ENCODE measurements at regions not wholly inside any gene's neighbourhood (a gene's known extent, or its start where the extent isn't known, plus 50 kb on each side); places are given as distances from the start of the nearest gene placed in this dataset.

- H3K4me3 Mint-ChIP-seq, result no peak overlapping the region
Measured at GRCh38 chr3:125692361-125692760, 97.1 kb upstream of the OSBPL11 start.

DNA sequence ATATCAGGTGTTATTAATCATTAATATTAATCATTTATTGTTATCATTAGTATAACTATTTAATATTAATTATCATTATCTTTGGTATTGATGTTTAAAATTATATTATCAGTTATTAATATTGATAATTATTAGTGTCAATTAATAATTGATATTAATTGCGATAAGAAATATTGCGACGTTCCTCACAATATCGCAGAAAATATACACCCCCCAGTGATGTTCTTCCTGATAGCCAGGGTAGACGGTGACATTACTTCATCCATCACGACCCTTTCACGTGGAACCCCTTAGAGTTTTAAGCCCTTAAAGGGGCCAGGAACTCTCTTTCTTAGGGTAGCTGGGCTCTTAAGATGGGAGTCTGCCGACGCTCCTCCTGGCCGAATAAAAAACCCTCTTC is 98.6 kb upstream of the OSBPL11 start:
- TF ChIP-seq MAX (CRISPR knock-in tag; IDR thresholded peaks at IDR 0.05), result no peak
- TF ChIP-seq MYBL2 (CRISPR knock-in tag; IDR thresholded peaks at IDR 0.05), result no peak
- TF ChIP-seq CREB1 (CRISPR knock-in tag; IDR thresholded peaks at IDR 0.05), result no peak
- TF ChIP-seq HMGA2 (CRISPR knock-in tag; IDR thresholded peaks at IDR 0.05), result peak; percentile 83
- ATAC-seq (no peak), DNase-seq (ENCODE audit: low spot score) (no peak)
- Mint-ChIP-seq H3K27me3 (ENCODE audit: low read depth) (no peaks in the 10 kb centered on the region), H3K4me1 (peaks cover 2% of the 10 kb centered on the region; the same call in 1 of the 2 replicates), H3K9me3 (0 out of 2 replicates have a peak, but pooled peaks cover 3% of the 10 kb centered on the region), H3K27ac (no peak overlapping the region), H3K4me3 (no peak overlapping the region), H3K36me3 (no peaks in the 10 kb centered on the region)
- ChIA-PET POLR2A (no interaction called here), CTCF (no interaction called here)

More at GRCh38 chr3:125692361-125692760, 97.1 kb upstream of the OSBPL11 start:
- no peaks in the 10 kb centered on the region for H3K27me3 Mint-ChIP-seq (ENCODE audit: low read depth)
- TF ChIP-seq, protein P1, sequence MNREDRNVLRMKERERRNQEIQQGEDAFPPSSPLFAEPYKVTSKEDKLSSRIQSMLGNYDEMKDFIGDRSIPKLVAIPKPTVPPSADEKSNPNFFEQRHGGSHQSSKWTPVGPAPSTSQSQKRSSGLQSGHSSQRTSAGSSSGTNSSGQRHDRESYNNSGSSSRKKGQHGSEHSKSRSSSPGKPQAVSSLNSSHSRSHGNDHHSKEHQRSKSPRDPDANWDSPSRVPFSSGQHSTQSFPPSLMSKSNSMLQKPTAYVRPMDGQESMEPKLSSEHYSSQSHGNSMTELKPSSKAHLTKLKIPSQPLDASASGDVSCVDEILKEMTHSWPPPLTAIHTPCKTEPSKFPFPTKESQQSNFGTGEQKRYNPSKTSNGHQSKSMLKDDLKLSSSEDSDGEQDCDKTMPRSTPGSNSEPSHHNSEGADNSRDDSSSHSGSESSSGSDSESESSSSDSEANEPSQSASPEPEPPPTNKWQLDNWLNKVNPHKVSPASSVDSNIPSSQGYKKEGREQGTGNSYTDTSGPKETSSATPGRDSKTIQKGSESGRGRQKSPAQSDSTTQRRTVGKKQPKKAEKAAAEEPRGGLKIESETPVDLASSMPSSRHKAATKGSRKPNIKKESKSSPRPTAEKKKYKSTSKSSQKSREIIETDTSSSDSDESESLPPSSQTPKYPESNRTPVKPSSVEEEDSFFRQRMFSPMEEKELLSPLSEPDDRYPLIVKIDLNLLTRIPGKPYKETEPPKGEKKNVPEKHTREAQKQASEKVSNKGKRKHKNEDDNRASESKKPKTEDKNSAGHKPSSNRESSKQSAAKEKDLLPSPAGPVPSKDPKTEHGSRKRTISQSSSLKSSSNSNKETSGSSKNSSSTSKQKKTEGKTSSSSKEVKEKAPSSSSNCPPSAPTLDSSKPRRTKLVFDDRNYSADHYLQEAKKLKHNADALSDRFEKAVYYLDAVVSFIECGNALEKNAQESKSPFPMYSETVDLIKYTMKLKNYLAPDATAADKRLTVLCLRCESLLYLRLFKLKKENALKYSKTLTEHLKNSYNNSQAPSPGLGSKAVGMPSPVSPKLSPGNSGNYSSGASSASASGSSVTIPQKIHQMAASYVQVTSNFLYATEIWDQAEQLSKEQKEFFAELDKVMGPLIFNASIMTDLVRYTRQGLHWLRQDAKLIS (CRISPR knock-in tag; IDR thresholded peaks at IDR 0.05; ENCODE audit: borderline replicate concordance), result no peak
- TF ChIP-seq ZNF219 (CRISPR knock-in tag; IDR thresholded peaks at IDR 0.05; ENCODE audit: borderline replicate concordance), result no peak
- TF ChIP-seq NFYB (CRISPR knock-in tag; conservative IDR thresholded peaks at IDR 0.05; ENCODE audit: low read depth), result no peak
- TF ChIP-seq ZNF138 (CRISPR knock-in tag; conservative IDR thresholded peaks at IDR 0.05), result no peak
- no peak for TF ChIP-seq ERG (CRISPR knock-in tag; IDR thresholded peaks at IDR 0.05)
- no peak for TF ChIP-seq ZBTB21 (CRISPR knock-in tag; IDR thresholded peaks at IDR 0.05; ENCODE audit: borderline replicate concordance)
- no peak for TF ChIP-seq KAT7 (CRISPR knock-in tag; IDR thresholded peaks at IDR 0.05; ENCODE audit: borderline replicate concordance)
- TF ChIP-seq NR2C2 (CRISPR knock-in tag; IDR thresholded peaks at IDR 0.05), result no peak
- TF ChIP-seq TCF7 (CRISPR knock-in tag; IDR thresholded peaks at IDR 0.05; ENCODE audit: low read depth), result no peak
- TF ChIP-seq CBFB (CRISPR knock-in tag; IDR thresholded peaks at IDR 0.05; ENCODE audit: low read depth), result no peak
- no peak for TF ChIP-seq SOX15 (CRISPR knock-in tag; IDR thresholded peaks at IDR 0.05)
- TF ChIP-seq PRDM15 (CRISPR knock-in tag; IDR thresholded peaks at IDR 0.05), result no peak
- no peak for TF ChIP-seq ZNF396 (CRISPR knock-in tag; IDR thresholded peaks at IDR 0.05; ENCODE audit: borderline replicate concordance)
- TF ChIP-seq NR1H2 (CRISPR knock-in tag; IDR thresholded peaks at IDR 0.05), result no peak
- TF ChIP-seq IRF2 (CRISPR knock-in tag; IDR thresholded peaks at IDR 0.05; ENCODE audit: borderline replicate concordance, low read depth), result no peak
- TF ChIP-seq FOXP1 (CRISPR knock-in tag; IDR thresholded peaks at IDR 0.05; ENCODE audit: borderline replicate concordance), result no peak
- H3K4me1 Mint-ChIP-seq, result no peaks in the 10 kb centered on the region
- DNase-seq (ENCODE audit: low spot score) (no peak), ATAC-seq (no peak)
- no peak overlapping the region for H3K27ac Mint-ChIP-seq
- CTCF ChIA-PET, result no interaction called here
- H3K9me3 Mint-ChIP-seq, result 0 out of 2 replicates have a peak, but pooled peaks cover 3% of the 10 kb centered on the region
- H3K36me3 Mint-ChIP-seq, result no peaks in the 10 kb centered on the region
- POLR2A ChIA-PET, result no interaction called here
